OCI-LY7 (cell line): ENCODE measurements at regions not wholly inside any gene's neighbourhood (a gene's known extent, or its start where the extent isn't known, plus 50 kb on each side); places are given as distances from the start of the nearest gene placed in this dataset.

Source experiments
- EZH2phosphoT487 ChIP-seq: fragments of 200-600 bp; sonication (generic); IDR thresholded peaks from 2 replicates; pipeline ENCODE4 v1.6.1; 2018; ENCODE audit warnings: low read depth, borderline replicate concordance, mild to moderate bottlenecking, mixed run types, antibody characterized with exemption, low read length, moderate library complexity, mixed read lengths
- TF ChIP-seq, protein P1 (sequence below): fragments of 200-600 bp; sonication (generic); conservative IDR thresholded peaks from 2 replicates; pipeline ENCODE4 v1.5.1; 2014; ENCODE audit warnings: mild to moderate bottlenecking, antibody characterized with exemption, low read length, moderate library complexity, mixed read lengths

DNA sequence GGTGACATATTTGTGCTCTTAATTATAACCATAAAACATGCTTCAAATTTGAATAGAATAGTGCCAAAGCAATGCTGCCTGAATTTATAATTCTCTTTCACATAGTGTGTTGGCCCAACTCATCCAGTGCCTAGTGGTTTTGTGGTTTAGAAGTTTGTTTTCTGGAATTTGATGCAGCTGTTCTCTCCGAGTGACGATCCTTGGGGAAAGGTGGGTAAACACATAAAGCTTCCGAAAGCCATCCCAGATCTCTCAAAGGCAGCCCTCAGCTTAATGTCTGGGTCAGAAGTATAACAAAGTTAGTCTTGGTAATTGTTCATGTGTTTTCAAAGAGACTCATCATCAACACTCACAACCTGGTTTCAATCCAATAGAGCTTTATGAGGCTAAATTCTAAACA lies 235.6 kb upstream of the CDH2 start:
- TF ChIP-seq, protein P1, sequence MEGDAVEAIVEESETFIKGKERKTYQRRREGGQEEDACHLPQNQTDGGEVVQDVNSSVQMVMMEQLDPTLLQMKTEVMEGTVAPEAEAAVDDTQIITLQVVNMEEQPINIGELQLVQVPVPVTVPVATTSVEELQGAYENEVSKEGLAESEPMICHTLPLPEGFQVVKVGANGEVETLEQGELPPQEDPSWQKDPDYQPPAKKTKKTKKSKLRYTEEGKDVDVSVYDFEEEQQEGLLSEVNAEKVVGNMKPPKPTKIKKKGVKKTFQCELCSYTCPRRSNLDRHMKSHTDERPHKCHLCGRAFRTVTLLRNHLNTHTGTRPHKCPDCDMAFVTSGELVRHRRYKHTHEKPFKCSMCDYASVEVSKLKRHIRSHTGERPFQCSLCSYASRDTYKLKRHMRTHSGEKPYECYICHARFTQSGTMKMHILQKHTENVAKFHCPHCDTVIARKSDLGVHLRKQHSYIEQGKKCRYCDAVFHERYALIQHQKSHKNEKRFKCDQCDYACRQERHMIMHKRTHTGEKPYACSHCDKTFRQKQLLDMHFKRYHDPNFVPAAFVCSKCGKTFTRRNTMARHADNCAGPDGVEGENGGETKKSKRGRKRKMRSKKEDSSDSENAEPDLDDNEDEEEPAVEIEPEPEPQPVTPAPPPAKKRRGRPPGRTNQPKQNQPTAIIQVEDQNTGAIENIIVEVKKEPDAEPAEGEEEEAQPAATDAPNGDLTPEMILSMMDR, result no peak
- TF ChIP-seq EZH2phosphoT487, result no peak
